HEK293 (cell line): ENCODE measurements at regions not wholly inside any gene's neighbourhood (a gene's known extent, or its start where the extent isn't known, plus 50 kb on each side); places are given as distances from the start of the nearest gene placed in this dataset.

Source experiments
- CTCF ChIA-PET: fragments of 350-600 bp; formaldehyde crosslinking; extraction: SDS; loops from one replicate; lab custom pipeline; 2021; ENCODE audit warnings: antibody characterized with exemption; lab: Yijun Ruan, JAX
- POLR2A ChIA-PET: fragments of 300-600 bp; formaldehyde crosslinking; extraction: SDS; loops from one replicate; lab custom pipeline; 2020; ENCODE audit warnings: antibody characterized with exemption, inconsistent platforms; lab: Yijun Ruan, JAX
- H3K27ac ChIP-seq: fragments of 200-500 bp; sonication (Bioruptor generic); 2 replicates; pipeline ENCODE4 v1.5.1; 2014; ENCODE audit warnings: low read depth, low read length, control low read depth, inconsistent platforms; ENCODE audit errors: extremely low read depth
- H3K36me3 ChIP-seq, 2 experiments: fragments of 200-500 bp in 1 of 2; sonication (Bioruptor generic) in 1 of 2; 1 replicate in 1 of 2; 2 replicates in 1 of 2; pipeline ENCODE4 v1.5.1; 2014 to 2017; ENCODE audit warnings: inconsistent platforms in 2 of 2, low read length in 2 of 2; ENCODE audit not compliant: control insufficient read depth in 2 of 2, insufficient read depth in 1 of 2
- H3K4me1 ChIP-seq: fragments of 200-500 bp; sonication (Bioruptor generic); 2 replicates; pipeline ENCODE4 v1.5.1; 2014; ENCODE audit warnings: mild to moderate bottlenecking, low read length, inconsistent platforms; ENCODE audit not compliant: control insufficient read depth, insufficient read depth
- H3K4me3 ChIP-seq: 2 replicates; pipeline ENCODE4 v1.5.1; 2011; ENCODE audit warnings: low read depth, mild to moderate bottlenecking, control low read depth, low read length, moderate library complexity
- H3K9me3 ChIP-seq: fragments of 200-500 bp; sonication (Bioruptor generic); 2 replicates; pipeline ENCODE4 v1.5.1; 2014; ENCODE audit warnings: low read depth, low read length, inconsistent platforms; ENCODE audit not compliant: control insufficient read depth, insufficient read depth
- HOXD13 ChIP-seq: sonication (generic); formaldehyde crosslinking; IDR thresholded peaks from 2 replicates; pipeline ENCODE4 v1.8.0; 2022; ENCODE audit warnings: missing genetic modification reagents, borderline replicate concordance
- OSR2 ChIP-seq: fragments of 450-650 bp; formaldehyde crosslinking; IDR thresholded peaks from 2 replicates; pipeline ENCODE4 v1.5.1; 2016; ENCODE audit warnings: missing biosample characterization, missing genetic modification characterization
- SCRT1 ChIP-seq: fragments of 450-650 bp; formaldehyde crosslinking; IDR thresholded peaks from 2 replicates; pipeline ENCODE4 v1.5.1; 2016; ENCODE audit warnings: missing biosample characterization, missing genetic modification characterization, borderline replicate concordance
- ZNF10 ChIP-seq: fragments of 450-650 bp; formaldehyde crosslinking; IDR thresholded peaks from 2 replicates; pipeline ENCODE4 v1.5.1; 2017; ENCODE audit warnings: missing biosample characterization, missing genetic modification characterization
- ZNF155 ChIP-seq: fragments of 450-650 bp; formaldehyde crosslinking; IDR thresholded peaks from 2 replicates; pipeline ENCODE4 v1.5.1; 2016; ENCODE audit warnings: missing biosample characterization, missing genetic modification characterization
- ZNF184 ChIP-seq: fragments of 450-650 bp; IDR thresholded peaks from 2 replicates; pipeline ENCODE4 v1.5.1; 2018; ENCODE audit warnings: missing biosample characterization, mild to moderate bottlenecking, missing genetic modification characterization
- ZNF19 ChIP-seq: fragments of 450-650 bp; formaldehyde crosslinking; IDR thresholded peaks from 2 replicates; pipeline ENCODE4; 2016; ENCODE audit warnings: missing biosample characterization, missing genetic modification characterization, low read depth
- ZNF26 ChIP-seq: fragments of 450-650 bp; formaldehyde crosslinking; IDR thresholded peaks from 2 replicates; pipeline ENCODE4 v1.5.1; 2016; ENCODE audit warnings: missing biosample characterization, missing genetic modification characterization
- ZNF280C ChIP-seq: fragments of 450-650 bp; formaldehyde crosslinking; IDR thresholded peaks from 2 replicates; pipeline ENCODE4 v1.5.1; 2016; ENCODE audit warnings: missing biosample characterization, missing genetic modification characterization
- ZNF311 ChIP-seq: fragments of 450-650 bp; formaldehyde crosslinking; IDR thresholded peaks from 2 replicates; pipeline ENCODE4 v1.5.1; 2017; ENCODE audit warnings: missing biosample characterization, missing genetic modification characterization, borderline replicate concordance
- ZNF423 ChIP-seq: fragments of 450-650 bp; formaldehyde crosslinking; IDR thresholded peaks from 2 replicates; pipeline ENCODE4 v1.5.1; 2016; ENCODE audit warnings: missing biosample characterization, missing genetic modification characterization
- ZNF521 ChIP-seq: fragments of 450-650 bp; formaldehyde crosslinking; IDR thresholded peaks from 2 replicates; pipeline ENCODE4 v1.5.1; 2017; ENCODE audit warnings: missing biosample characterization, mild to moderate bottlenecking, missing genetic modification characterization
- ZNF548 ChIP-seq: fragments of 450-650 bp; formaldehyde crosslinking; IDR thresholded peaks from 2 replicates; pipeline ENCODE4 v1.5.1; 2016; ENCODE audit warnings: missing biosample characterization, missing genetic modification characterization
- ZNF561 ChIP-seq: fragments of 450-650 bp; IDR thresholded peaks from 2 replicates; pipeline ENCODE4 v1.5.1; 2018; ENCODE audit warnings: missing biosample characterization, missing genetic modification characterization, borderline replicate concordance
- ZNF571 ChIP-seq: fragments of 450-650 bp; formaldehyde crosslinking; IDR thresholded peaks from 2 replicates; pipeline ENCODE4 v1.5.0; 2017; ENCODE audit warnings: missing biosample characterization, missing genetic modification characterization
- ZNF596 ChIP-seq: fragments of 450-650 bp; IDR thresholded peaks from 2 replicates; pipeline ENCODE4 v1.5.0; 2018; ENCODE audit warnings: missing biosample characterization, mild to moderate bottlenecking, missing genetic modification characterization, moderate library complexity
- ZNF623 ChIP-seq: fragments of 450-650 bp; formaldehyde crosslinking; IDR thresholded peaks from 2 replicates; pipeline ENCODE4 v1.5.1; 2016; ENCODE audit warnings: missing biosample characterization, missing genetic modification characterization
- ZNF629 ChIP-seq: fragments of 450-650 bp; formaldehyde crosslinking; IDR thresholded peaks from 2 replicates; pipeline ENCODE4 v1.5.1; 2017; ENCODE audit warnings: missing biosample characterization, missing genetic modification characterization
- ZNF654 ChIP-seq: fragments of 450-650 bp; formaldehyde crosslinking; IDR thresholded peaks from 2 replicates; pipeline ENCODE4 v1.5.1; 2016; ENCODE audit warnings: low read depth, missing biosample characterization, missing genetic modification characterization
- ZNF701 ChIP-seq: fragments of 450-650 bp; formaldehyde crosslinking; IDR thresholded peaks from 2 replicates; pipeline ENCODE4 v1.5.1; 2016; ENCODE audit warnings: missing biosample characterization, missing genetic modification characterization
- ZNF792 ChIP-seq: fragments of 450-650 bp; formaldehyde crosslinking; IDR thresholded peaks from 2 replicates; pipeline ENCODE4 v1.5.1; 2016; ENCODE audit warnings: missing biosample characterization, missing genetic modification characterization

DNA sequence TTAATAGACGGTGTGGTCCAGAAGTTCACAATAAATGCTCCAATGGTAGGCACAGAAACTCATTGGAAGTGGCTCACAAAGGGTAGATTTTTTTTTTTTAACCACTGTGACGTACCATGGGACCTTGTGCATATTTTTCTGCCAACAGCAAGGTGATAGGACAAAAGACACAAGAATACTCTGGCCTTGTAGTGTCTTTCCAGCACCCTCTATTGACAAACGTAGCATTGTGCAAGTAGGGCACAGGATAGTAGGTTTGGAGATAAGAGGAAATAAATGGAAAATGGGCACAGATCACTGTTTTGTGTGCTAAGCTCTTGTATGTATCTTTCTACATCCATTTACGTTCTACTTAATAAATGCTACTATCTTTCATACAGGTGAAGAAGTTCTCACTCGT is 2054.9 kb downstream of the PCDH7 start:
- no peaks in the 10 kb centered on the region for H3K4me1 ChIP-seq
- ChIA-PET POLR2A (no interaction called here), CTCF (interaction anchor here (0.6 kb wide), 1 partner anchor 80 kb away, joined by 3 read pairs; no protein-coding TSS in a partner anchor)
- no peaks in the 10 kb centered on the region for H3K9me3 ChIP-seq
- TF ChIP-seq ZNF654 (tag by site-specific recombination) (peak; percentile 16; the same call in 1 of the 2 replicates), ZNF792 (tag by site-specific recombination) (no peak)
- H3K4me3 ChIP-seq, result no peak overlapping the region
- H3K27ac ChIP-seq, result no peak overlapping the region
- H3K36me3 ChIP-seq, result no peaks in the 10 kb centered on the region

DNA sequence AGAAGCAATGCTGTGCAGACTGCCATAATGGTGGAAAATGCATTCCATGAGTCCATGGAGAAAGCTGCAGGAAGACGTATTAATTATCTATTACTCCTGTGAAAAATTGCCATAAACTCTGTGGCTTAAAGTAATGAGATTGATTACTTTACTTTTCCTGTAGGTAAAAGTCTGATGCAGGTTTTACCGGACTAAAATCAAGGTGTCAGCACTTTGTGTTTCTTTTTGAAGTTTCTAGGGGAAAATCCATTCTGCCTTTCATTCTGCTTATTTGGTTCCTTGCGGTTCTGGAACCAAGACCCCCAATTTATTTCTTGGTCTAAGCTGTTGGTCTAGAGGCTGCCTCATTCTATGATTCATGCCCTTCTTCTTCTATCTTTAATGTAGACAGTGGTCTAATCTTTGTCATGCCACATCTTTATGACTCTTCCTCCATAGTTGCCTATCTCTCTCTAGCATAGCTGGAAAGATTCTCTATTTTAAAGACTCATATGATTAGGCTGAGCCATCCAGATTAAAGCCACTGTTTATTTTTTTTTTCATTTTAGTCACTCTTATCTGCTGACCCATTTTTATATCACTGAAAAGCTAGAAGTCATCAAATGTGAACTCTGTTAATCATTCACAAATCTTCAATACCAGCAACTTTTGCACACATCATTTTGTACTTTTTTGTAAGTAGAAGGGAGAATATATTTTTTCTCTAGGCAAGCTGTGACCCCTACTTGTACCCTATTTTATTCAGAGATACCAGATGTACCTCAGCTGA is 2056.4 kb downstream of the PCDH7 start:
- Histone ChIP-seq H3K9me3 (no peaks in the 10 kb centered on the region), H3K4me1 (no peaks in the 10 kb centered on the region), H3K4me3 (no peak overlapping the region), H3K36me3 (no peaks in the 10 kb centered on the region), H3K27ac (no peak overlapping the region)
- TF ChIP-seq SCRT1 (tag by site-specific recombination) (no peak), ZNF311 (no peak), ZNF571 (tag by site-specific recombination) (no peak), OSR2 (tag by site-specific recombination) (no peak), ZNF26 (tag by site-specific recombination) (no peak), ZNF423 (tag by site-specific recombination) (no peak), ZNF596 (tag by site-specific recombination) (no peak), ZNF10 (tag by site-specific recombination) (no peak), ZNF561 (tag by site-specific recombination) (no peak), ZNF701 (tag by site-specific recombination) (no peak), ZNF155 (no peak), ZNF548 (no peak), HOXD13 (CRISPR knock-in tag) (no peak), ZNF623 (tag by site-specific recombination) (no peak), ZNF521 (tag by site-specific recombination) (no peak), ZNF280C (tag by site-specific recombination) (no peak), ZNF792 (tag by site-specific recombination) (no peak), ZNF629 (tag by site-specific recombination) (no peak), ZNF19 (tag by site-specific recombination) (no peak), ZNF184 (no peak)
- POLR2A ChIA-PET, result no interaction called here
- CTCF ChIA-PET, result interaction anchor here (0.6 to 0.9 kb wide), 2 partner anchors 14 kb away, joined by 3 to 6 read pairs; no protein-coding TSS in a partner anchor
